ENCODE measurements at regions not wholly inside any gene's neighbourhood (a gene's known extent, or its start where the extent isn't known, plus 50 kb on each side); places are given as distances from the start of the nearest gene placed in this dataset.
"Not testable (repeated sequence)": the region's sequence is repeated elsewhere in the genome, so short reads cannot be mapped to it uniquely, and the experiment has no call there.

GRCh38 chr22:16665610-16666009, 73.0 kb upstream of the CCT8L2 start:
- ATAC-seq; H3K36me3 Mint-ChIP-seq (ENCODE audit: low read depth); intact Hi-C loops (cut with micrococcal nuclease); CTCF ChIA-PET; H3K4me3 Mint-ChIP-seq; H3K27me3 Mint-ChIP-seq; DNase-seq; POLR2A ChIA-PET; H3K27ac Mint-ChIP-seq; H3K9me3 Mint-ChIP-seq; H3K4me1 Mint-ChIP-seq (ENCODE audit: low read depth): not testable (repeated sequence)

- H3K9me3 Mint-ChIP-seq; DNase-seq; H3K27me3 Mint-ChIP-seq; CTCF ChIA-PET; H3K4me3 Mint-ChIP-seq; ATAC-seq; POLR2A ChIA-PET; H3K36me3 Mint-ChIP-seq (ENCODE audit: low read depth); H3K4me1 Mint-ChIP-seq (ENCODE audit: low read depth); intact Hi-C loops (cut with micrococcal nuclease); H3K27ac Mint-ChIP-seq: not testable (repeated sequence)
These were observed 69.7 kb upstream of the CCT8L2 start for GRCh38 chr22:16662330-16662729.

- H3K4me3 Mint-ChIP-seq, result not testable (repeated sequence)
These were observed 68.4 kb upstream of the CCT8L2 start for GRCh38 chr22:16660989-16661388.

GRCh38 chr22:16660570-16660969, 68.0 kb upstream of the CCT8L2 start:
- DNase-seq; H3K27ac Mint-ChIP-seq; H3K9me3 Mint-ChIP-seq; POLR2A ChIA-PET; H3K4me3 Mint-ChIP-seq; ATAC-seq; H3K4me1 Mint-ChIP-seq (ENCODE audit: low read depth); CTCF ChIA-PET; intact Hi-C loops (cut with micrococcal nuclease); H3K36me3 Mint-ChIP-seq (ENCODE audit: low read depth); H3K27me3 Mint-ChIP-seq: not testable (repeated sequence)

More at GRCh38 chr22:16660989-16661388, 68.4 kb upstream of the CCT8L2 start:
- H3K36me3 Mint-ChIP-seq (ENCODE audit: low read depth); ATAC-seq; H3K27me3 Mint-ChIP-seq; POLR2A ChIA-PET; H3K27ac Mint-ChIP-seq; H3K4me1 Mint-ChIP-seq (ENCODE audit: low read depth); DNase-seq; intact Hi-C loops (cut with micrococcal nuclease); CTCF ChIA-PET; H3K9me3 Mint-ChIP-seq: not testable (repeated sequence)

GRCh38 chr22:16659273-16659834, 66.7 kb upstream of the CCT8L2 start:
- H3K4me3 Mint-ChIP-seq; POLR2A ChIA-PET; ATAC-seq; H3K27me3 Mint-ChIP-seq; H3K36me3 Mint-ChIP-seq (ENCODE audit: low read depth); H3K4me1 Mint-ChIP-seq (ENCODE audit: low read depth); intact Hi-C loops (cut with micrococcal nuclease); H3K27ac Mint-ChIP-seq; DNase-seq; H3K9me3 Mint-ChIP-seq; CTCF ChIA-PET: not testable (repeated sequence)

- no peak for TF ChIP-seq CTCF (IDR thresholded peaks at IDR 0.05)
- Mint-ChIP-seq H3K4me3 (no peak overlapping the region), H3K9me3 (peaks cover 4% of the 10 kb centered on the region), H3K36me3 (ENCODE audit: low read depth) (no peaks in the 10 kb centered on the region), H3K4me1 (ENCODE audit: low read depth) (no peaks in the 10 kb centered on the region), H3K27me3 (no peaks in the 10 kb centered on the region), H3K27ac (no peak overlapping the region)
- DNase-seq (no peak), ATAC-seq (no peak)
- CTCF ChIA-PET, result no interaction called here
- POLR2A ChIA-PET, result no interaction called here
- intact Hi-C loops (cut with micrococcal nuclease), result no loop called here
These were observed 65.5 kb upstream of the CCT8L2 start for GRCh38 chr22:16658068-16658467.

GRCh38 chr22:16654882-16655281, 62.3 kb upstream of the CCT8L2 start:
- ChIA-PET CTCF (no interaction called here), POLR2A (no interaction called here)
- Mint-ChIP-seq H3K36me3 (ENCODE audit: low read depth) (peaks cover 3% of the 10 kb centered on the region), H3K4me3 (no peak overlapping the region), H3K4me1 (ENCODE audit: low read depth) (no peaks in the 10 kb centered on the region), H3K9me3 (peaks cover 4% of the 10 kb centered on the region), H3K27ac (no peak overlapping the region), H3K27me3 (no peaks in the 10 kb centered on the region)
- intact Hi-C loops (cut with micrococcal nuclease), result no loop called here
- TF ChIP-seq CTCF (IDR thresholded peaks at IDR 0.05), result no peak
- DNase-seq, result no peak
- no peak for ATAC-seq

GRCh38 chr22:16654336-16654735, 61.7 kb upstream of the CCT8L2 start:
- H3K27ac Mint-ChIP-seq; DNase-seq; POLR2A ChIA-PET; H3K27me3 Mint-ChIP-seq; H3K9me3 Mint-ChIP-seq; H3K36me3 Mint-ChIP-seq (ENCODE audit: low read depth); intact Hi-C loops (cut with micrococcal nuclease); H3K4me3 Mint-ChIP-seq; H3K4me1 Mint-ChIP-seq (ENCODE audit: low read depth); CTCF ChIA-PET; ATAC-seq: not testable (repeated sequence)

- DNase-seq; H3K27ac Mint-ChIP-seq; H3K36me3 Mint-ChIP-seq (ENCODE audit: low read depth); H3K4me3 Mint-ChIP-seq; H3K27me3 Mint-ChIP-seq; POLR2A ChIA-PET; intact Hi-C loops (cut with micrococcal nuclease); CTCF ChIA-PET; ATAC-seq; H3K4me1 Mint-ChIP-seq (ENCODE audit: low read depth); H3K9me3 Mint-ChIP-seq: not testable (repeated sequence)
These were observed 60.6 kb upstream of the CCT8L2 start for GRCh38 chr22:16653222-16653621.
